ENCODE measurements at regions not wholly inside any gene's neighbourhood (a gene's known extent, or its start where the extent isn't known, plus 50 kb on each side); places are given as distances from the start of the nearest gene placed in this dataset.

- TF ChIP-seq, protein P1, sequence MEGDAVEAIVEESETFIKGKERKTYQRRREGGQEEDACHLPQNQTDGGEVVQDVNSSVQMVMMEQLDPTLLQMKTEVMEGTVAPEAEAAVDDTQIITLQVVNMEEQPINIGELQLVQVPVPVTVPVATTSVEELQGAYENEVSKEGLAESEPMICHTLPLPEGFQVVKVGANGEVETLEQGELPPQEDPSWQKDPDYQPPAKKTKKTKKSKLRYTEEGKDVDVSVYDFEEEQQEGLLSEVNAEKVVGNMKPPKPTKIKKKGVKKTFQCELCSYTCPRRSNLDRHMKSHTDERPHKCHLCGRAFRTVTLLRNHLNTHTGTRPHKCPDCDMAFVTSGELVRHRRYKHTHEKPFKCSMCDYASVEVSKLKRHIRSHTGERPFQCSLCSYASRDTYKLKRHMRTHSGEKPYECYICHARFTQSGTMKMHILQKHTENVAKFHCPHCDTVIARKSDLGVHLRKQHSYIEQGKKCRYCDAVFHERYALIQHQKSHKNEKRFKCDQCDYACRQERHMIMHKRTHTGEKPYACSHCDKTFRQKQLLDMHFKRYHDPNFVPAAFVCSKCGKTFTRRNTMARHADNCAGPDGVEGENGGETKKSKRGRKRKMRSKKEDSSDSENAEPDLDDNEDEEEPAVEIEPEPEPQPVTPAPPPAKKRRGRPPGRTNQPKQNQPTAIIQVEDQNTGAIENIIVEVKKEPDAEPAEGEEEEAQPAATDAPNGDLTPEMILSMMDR (conservative IDR thresholded peaks at IDR 0.05; ENCODE audit: low read depth in 2 of 2) = no peak
- TF ChIP-seq EZH2 (IDR thresholded peaks at IDR 0.05; ENCODE audit: low read depth, unreplicated experiment) (no peak), REST (IDR thresholded peaks at IDR 0.05; ENCODE audit: unreplicated experiment) (no peak)
These were observed 884.5 kb downstream of the TECRL start for GRCh38 chr4:63524764-63525163.
